ENCODE measurements at regions not wholly inside any gene's neighbourhood (a gene's known extent, or its start where the extent isn't known, plus 50 kb on each side); places are given as distances from the start of the nearest gene placed in this dataset.

DNA sequence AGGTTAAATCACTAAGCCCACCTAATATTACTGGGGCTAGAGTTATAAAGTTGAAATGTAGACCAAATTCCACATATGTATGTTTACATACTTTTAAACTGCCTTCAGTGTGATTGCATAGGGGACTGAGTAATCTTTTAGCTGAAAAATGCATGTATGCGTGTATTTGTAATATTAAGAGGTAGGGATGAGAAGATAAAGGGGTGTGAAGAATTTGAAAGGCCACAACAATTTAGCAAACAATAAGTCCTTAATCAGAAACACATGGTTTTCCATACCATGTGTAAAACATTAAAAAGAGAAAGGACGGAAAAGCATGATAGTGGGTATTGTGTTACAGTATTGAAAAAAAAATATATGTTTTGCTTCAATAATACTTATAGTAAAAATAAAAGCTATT is 919.9 kb upstream of the FLRT2 start:
- in situ Hi-C loops (cut with MboI), result no loop called here
- Histone ChIP-seq H3K9me3 (ENCODE audit: low read depth) (no peaks in the 10 kb centered on the region), H3K9me2 (ENCODE audit: insufficient read depth) (no peaks in the 10 kb centered on the region), H3K4me2 (ENCODE audit: unreplicated experiment) (no peak overlapping the region), H2AFZ (no peak overlapping the region), H3K4me3 (no peak overlapping the region), H3K9ac (no peak overlapping the region), H4K20me1 (ENCODE audit: insufficient read depth) (no peaks in the 10 kb centered on the region), H3K4me1 (ENCODE audit: insufficient read depth) (no peaks in the 10 kb centered on the region), H3K27me3 (replicated peaks; ENCODE audit: insufficient read depth) (no peaks in the 10 kb centered on the region), H3F3A (ENCODE audit: insufficient read depth) (no peaks in the 10 kb centered on the region), H3K36me3 (ENCODE audit: low read depth) (no peaks in the 10 kb centered on the region), H3K27ac (no peak overlapping the region), H3K79me2 (ENCODE audit: insufficient read depth) (no peaks in the 10 kb centered on the region)
- WGBS, 2 experiments (ENCODE audit: low coverage in 1 of 2, low lambda C conversion rate in 2 of 2, missing lambda C conversion rate in 2 of 2), result 20 to 22% methylated on average over 2 of the region's 2 CpGs
- DNase-seq, result no peak
- TF ChIP-seq EZH2 (IDR thresholded peaks at IDR 0.05; ENCODE audit: insufficient read depth, poor library complexity, severe bottlenecking) (no peak), EZH2phosphoT487 (IDR thresholded peaks at IDR 0.05; ENCODE audit: insufficient read depth, low read depth) (no peak)

DNA sequence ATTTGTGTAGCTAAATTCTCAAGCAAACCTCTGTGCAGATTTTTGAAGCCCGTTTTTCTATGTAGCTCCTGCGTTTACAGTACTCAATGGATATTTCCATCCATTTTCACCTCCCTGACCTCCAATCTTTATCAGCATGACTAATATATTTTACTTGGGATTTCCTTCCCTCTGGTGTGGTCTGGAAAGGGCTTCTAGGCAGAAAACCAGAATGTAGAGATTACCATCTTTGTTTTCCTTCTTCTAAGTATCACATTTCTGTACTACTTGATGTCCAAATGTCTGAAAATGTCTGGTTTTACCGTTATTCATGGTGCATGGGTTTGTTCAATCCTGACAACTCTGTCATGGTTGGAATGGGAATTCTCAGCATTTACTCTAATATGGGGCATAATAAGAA is 907.6 kb upstream of the FLRT2 start:
- Histone ChIP-seq H3F3A (ENCODE audit: insufficient read depth) (no peaks in the 10 kb centered on the region), H3K27ac (no peak overlapping the region), H3K36me3 (ENCODE audit: low read depth) (no peaks in the 10 kb centered on the region), H3K79me2 (ENCODE audit: insufficient read depth) (no peaks in the 10 kb centered on the region), H3K9me2 (ENCODE audit: insufficient read depth) (no peaks in the 10 kb centered on the region), H3K4me1 (ENCODE audit: insufficient read depth) (no peaks in the 10 kb centered on the region), H3K9ac (no peak overlapping the region), H3K27me3 (replicated peaks; ENCODE audit: insufficient read depth) (no peaks in the 10 kb centered on the region), H2AFZ (no peak overlapping the region), H3K4me2 (ENCODE audit: unreplicated experiment) (no peak overlapping the region), H3K4me3 (no peak overlapping the region), H3K9me3 (ENCODE audit: low read depth) (no peaks in the 10 kb centered on the region), H4K20me1 (ENCODE audit: insufficient read depth) (no peaks in the 10 kb centered on the region)
- in situ Hi-C loops (cut with MboI), result no loop called here
- 25 to 33% methylated on average over 3 of the region's 3 CpGs for WGBS, 2 experiments (ENCODE audit: low coverage in 1 of 2, low lambda C conversion rate in 2 of 2, missing lambda C conversion rate in 2 of 2)
- no peak for DNase-seq
- TF ChIP-seq EZH2phosphoT487 (IDR thresholded peaks at IDR 0.05; ENCODE audit: insufficient read depth, low read depth) (no peak), EZH2 (IDR thresholded peaks at IDR 0.05; ENCODE audit: insufficient read depth, poor library complexity, severe bottlenecking) (no peak)

DNA sequence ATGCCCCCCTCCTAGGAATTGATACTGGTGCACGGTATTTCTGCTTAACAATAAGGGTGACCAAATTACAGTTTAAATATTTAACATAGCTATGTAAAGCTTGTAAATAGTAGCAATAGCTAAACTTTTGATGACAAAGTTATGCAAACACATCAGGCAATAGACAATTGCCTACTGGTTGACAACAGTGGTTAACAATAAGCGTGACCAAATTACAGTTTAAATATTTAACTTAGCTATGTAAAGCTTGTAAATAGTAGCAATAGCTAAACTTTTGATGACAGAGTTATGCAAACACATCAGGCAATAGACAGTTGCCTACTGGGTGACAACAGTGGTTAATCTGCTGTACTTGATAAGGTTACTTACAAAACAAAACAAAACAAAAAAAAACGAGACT is 886.5 kb upstream of the FLRT2 start:
- H3K79me2 ChIP-seq (ENCODE audit: insufficient read depth), result no peaks in the 10 kb centered on the region
- H2AFZ ChIP-seq, result no peak overlapping the region
- no peak overlapping the region for H3K27ac ChIP-seq
- no peak overlapping the region for H3K4me2 ChIP-seq (ENCODE audit: unreplicated experiment)
- no peaks in the 10 kb centered on the region for H3F3A ChIP-seq (ENCODE audit: insufficient read depth)
- no peaks in the 10 kb centered on the region for H3K27me3 ChIP-seq (replicated peaks; ENCODE audit: insufficient read depth)
- TF ChIP-seq EZH2phosphoT487 (IDR thresholded peaks at IDR 0.05; ENCODE audit: insufficient read depth, low read depth) (no peak), EZH2 (IDR thresholded peaks at IDR 0.05; ENCODE audit: insufficient read depth, poor library complexity, severe bottlenecking) (no peak)
- DNase-seq, result no peak
- no peaks in the 10 kb centered on the region for H3K36me3 ChIP-seq (ENCODE audit: low read depth)
- no peaks in the 10 kb centered on the region for H4K20me1 ChIP-seq (ENCODE audit: insufficient read depth)
- no peaks in the 10 kb centered on the region for H3K4me1 ChIP-seq (ENCODE audit: insufficient read depth)
- H3K9me2 ChIP-seq (ENCODE audit: insufficient read depth), result no peaks in the 10 kb centered on the region
- H3K9me3 ChIP-seq (ENCODE audit: low read depth), result no peaks in the 10 kb centered on the region
- H3K9ac ChIP-seq, result no peak overlapping the region
- H3K4me3 ChIP-seq, result no peak overlapping the region
- WGBS, 2 experiments (ENCODE audit: low coverage in 1 of 2, low lambda C conversion rate in 2 of 2, missing lambda C conversion rate in 2 of 2), result 38 to 40% methylated on average over 3 of the region's 3 CpGs
- in situ Hi-C loops (cut with MboI), result no loop called here

DNA sequence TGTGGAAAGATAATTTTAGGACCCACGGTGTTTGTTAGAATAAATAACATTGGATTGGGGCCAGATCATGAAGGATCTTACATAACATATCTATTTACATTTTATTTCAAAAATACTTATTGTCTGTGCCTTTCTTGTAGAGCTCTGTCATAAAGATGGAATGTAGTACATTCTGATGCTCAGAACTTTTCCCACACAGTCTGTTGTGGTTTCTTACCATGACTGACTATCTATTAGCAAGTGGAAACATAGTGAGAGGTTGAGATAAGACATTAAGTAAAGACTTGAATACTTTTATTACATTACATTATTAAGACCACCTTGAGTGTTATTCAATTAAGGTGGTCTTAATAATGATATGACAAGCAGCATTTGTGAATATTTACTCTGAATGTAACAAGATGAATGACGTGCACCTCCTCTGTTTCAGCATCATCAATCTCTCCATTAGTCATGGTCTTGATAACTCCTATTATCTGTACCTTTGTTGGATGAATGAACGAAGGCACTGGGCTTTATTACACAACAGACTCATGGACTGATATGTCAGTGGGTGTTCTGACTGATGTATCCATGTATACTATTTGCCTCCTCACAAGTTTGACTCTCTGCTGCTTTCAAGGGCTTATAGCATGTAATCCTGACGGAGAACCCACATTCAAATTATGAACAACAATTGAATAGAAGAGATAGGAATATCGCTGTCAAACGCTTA is 883.0 kb upstream of the FLRT2 start:
- WGBS, 2 experiments (ENCODE audit: low coverage in 1 of 2, low lambda C conversion rate in 2 of 2, missing lambda C conversion rate in 2 of 2), result 46 to 48% methylated on average over 6 of the region's 6 CpGs
- H3K9ac ChIP-seq, result no peak overlapping the region
- no peaks in the 10 kb centered on the region for H3K79me2 ChIP-seq (ENCODE audit: insufficient read depth)
- H3K4me2 ChIP-seq (ENCODE audit: unreplicated experiment), result no peak overlapping the region
- no peak overlapping the region for H2AFZ ChIP-seq
- no peaks in the 10 kb centered on the region for H4K20me1 ChIP-seq (ENCODE audit: insufficient read depth)
- no peaks in the 10 kb centered on the region for H3K4me1 ChIP-seq (ENCODE audit: insufficient read depth)
- no peaks in the 10 kb centered on the region for H3K9me3 ChIP-seq (ENCODE audit: low read depth)
- no peaks in the 10 kb centered on the region for H3F3A ChIP-seq (ENCODE audit: insufficient read depth)
- TF ChIP-seq EZH2 (IDR thresholded peaks at IDR 0.05; ENCODE audit: insufficient read depth, poor library complexity, severe bottlenecking), result no peak
- no peak overlapping the region for H3K27ac ChIP-seq
- H3K36me3 ChIP-seq (ENCODE audit: low read depth), result no peaks in the 10 kb centered on the region
- DNase-seq, result no peak
- no peaks in the 10 kb centered on the region for H3K27me3 ChIP-seq (replicated peaks; ENCODE audit: insufficient read depth)
- H3K4me3 ChIP-seq, result no peak overlapping the region
- in situ Hi-C loops (cut with MboI), result no loop called here
- no peaks in the 10 kb centered on the region for H3K9me2 ChIP-seq (ENCODE audit: insufficient read depth)

DNA sequence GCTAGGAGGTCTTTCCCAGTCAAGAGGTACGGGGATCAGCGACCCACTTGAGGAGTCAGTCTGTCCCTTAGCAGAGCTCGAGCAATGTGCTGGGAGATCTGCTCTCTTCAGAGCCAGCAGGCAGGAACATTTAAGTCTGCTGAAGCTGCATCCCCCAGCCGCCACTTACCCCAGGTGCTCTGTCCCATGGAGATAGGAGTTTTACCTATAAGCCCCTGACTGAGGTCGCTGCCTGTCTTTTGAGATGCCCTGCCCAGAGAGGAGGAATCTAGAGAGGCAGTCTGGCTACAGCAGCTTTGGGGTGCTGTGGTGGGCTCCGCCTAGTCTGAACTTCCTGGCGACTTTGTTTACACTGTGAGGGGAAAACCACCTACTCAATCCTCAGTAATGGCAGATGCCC is 874.9 kb upstream of the FLRT2 start:
- in situ Hi-C loops (cut with MboI), result no loop called here

More for the DNA sequence above, 874.9 kb upstream of the FLRT2 start:
- 60% methylated on average over 7 of the region's 7 CpGs for WGBS, 2 experiments (ENCODE audit: low coverage in 1 of 2, low lambda C conversion rate in 2 of 2, missing lambda C conversion rate in 2 of 2)
- Histone ChIP-seq H3K79me2 (ENCODE audit: insufficient read depth) (no peaks in the 10 kb centered on the region), H3K9ac (no peak overlapping the region), H3F3A (ENCODE audit: insufficient read depth) (no peaks in the 10 kb centered on the region), H3K4me3 (no peak overlapping the region), H3K4me1 (ENCODE audit: insufficient read depth) (no peaks in the 10 kb centered on the region), H3K9me2 (ENCODE audit: insufficient read depth) (no peaks in the 10 kb centered on the region), H3K9me3 (ENCODE audit: low read depth) (no peaks in the 10 kb centered on the region), H3K27me3 (replicated peaks; ENCODE audit: insufficient read depth) (no peaks in the 10 kb centered on the region), H2AFZ (no peak overlapping the region), H3K27ac (no peak overlapping the region), H4K20me1 (ENCODE audit: insufficient read depth) (no peaks in the 10 kb centered on the region), H3K36me3 (ENCODE audit: low read depth) (no peaks in the 10 kb centered on the region), H3K4me2 (ENCODE audit: unreplicated experiment) (no peak overlapping the region)
- no peak for TF ChIP-seq EZH2phosphoT487 (IDR thresholded peaks at IDR 0.05; ENCODE audit: insufficient read depth, low read depth)
- no peak for DNase-seq
